Endothelial cell of umbilical vein (primary cell): ENCODE measurements at regions not wholly inside any gene's neighbourhood (a gene's known extent, or its start where the extent isn't known, plus 50 kb on each side); places are given as distances from the start of the nearest gene placed in this dataset.

Experiments
- BruUV-seq: library from RNA; stranded (reverse); fragments of 400-500 nt; replicated peaks from 2 replicates; lab custom pipeline; 2021; lab: Mats Ljungman, UMichigan
- CTCF ChIA-PET: fragments of 300-600, 350-600 bp; sonication (Branson Sonifier 250); formaldehyde crosslinking; loops from one replicate; lab custom pipeline; 2021; ENCODE audit warnings: antibody characterized with exemption, inconsistent platforms; lab: Charles Lee
- POLR2A ChIA-PET: fragments of 300-600, 350-600 bp; sonication (Branson Sonifier 250); formaldehyde crosslinking; loops from one replicate; lab custom pipeline; 2021; ENCODE audit warnings: antibody characterized with exemption, inconsistent platforms; lab: Charles Lee
- DNase-seq: peaks from one replicate; pipeline ENCODE4 v3.0.0-alpha.2; 2011; ENCODE audit warnings: low read depth, low spot score
- FAIRE-seq: peaks from 2 replicates; lab custom pipeline; 2011; peaks lifted over from hg19 to GRCh38; lab: Jason Lieb, UNC
- H2AFZ ChIP-seq: 2 replicates; pipeline ENCODE4 v1.6.0; 2012; ENCODE audit warnings: low read depth, low read length, control low read depth, inconsistent platforms
- H3K27ac ChIP-seq: 2 replicates; pipeline ENCODE4 v1.5.1; 2011; ENCODE audit warnings: low read depth, mild to moderate bottlenecking, control low read depth, low read length, moderate library complexity; ENCODE audit not compliant: insufficient read depth
- H3K27me3 ChIP-seq, 2 experiments: 2 replicates each; pipeline versions ENCODE4 v1.6.0 to v1.6.1; 2011; ENCODE audit warnings: low read length in 2 of 2, mixed read lengths in 1 of 2; ENCODE audit not compliant: control insufficient read depth in 2 of 2, insufficient read depth in 2 of 2
- H3K36me3 ChIP-seq, 2 experiments: 2 replicates in 1 of 2; 3 replicates in 1 of 2; pipeline ENCODE4 v1.5.1; 2011; ENCODE audit warnings: low read length in 2 of 2, mild to moderate bottlenecking in 1 of 2, moderate library complexity in 1 of 2; ENCODE audit not compliant: control insufficient read depth in 2 of 2, insufficient read depth in 2 of 2; ENCODE audit errors: extremely low read depth in 1 of 2
- H3K4me1 ChIP-seq: 3 replicates; pipeline ENCODE4 v1.5.1; 2011; ENCODE audit warnings: mild to moderate bottlenecking, low read length; ENCODE audit not compliant: control insufficient read depth, insufficient read depth; ENCODE audit errors: extremely low read depth
- H3K4me2 ChIP-seq: 2 replicates; pipeline ENCODE4 v1.6.1; 2011; ENCODE audit warnings: low read length, control low read depth, mixed read lengths; ENCODE audit not compliant: insufficient read depth
- H3K4me3 ChIP-seq, 3 experiments: fragments of 200-600 bp in 1 of 3; sonication (generic), shearing (Covaris generic) in 1 of 3; replicated peaks in 1 of 3; 2 replicates each; pipeline ENCODE4 v1.5.1; 2011 to 2016; ENCODE audit warnings: control low read depth in 3 of 3, low read length in 3 of 3, mild to moderate bottlenecking in 2 of 3, inconsistent platforms in 1 of 3, low read depth in 1 of 3, moderate library complexity in 1 of 3; ENCODE audit not compliant: insufficient read depth in 1 of 3
- H3K79me2 ChIP-seq: 2 replicates; pipeline ENCODE4 v1.6.0; 2012; ENCODE audit warnings: low read length, inconsistent platforms; ENCODE audit not compliant: control insufficient read depth, insufficient read depth
- H3K9ac ChIP-seq: replicated peaks from 2 replicates; pipeline ENCODE3; 2011; ENCODE audit warnings: low read length, control low read depth; ENCODE audit not compliant: insufficient read depth; ENCODE audit errors: extremely low read depth
- H3K9me1 ChIP-seq: replicated peaks from 3 replicates; pipeline ENCODE4 v1.6.0; 2011; ENCODE audit warnings: mild to moderate bottlenecking, low read length; ENCODE audit not compliant: control insufficient read depth, insufficient read depth; ENCODE audit errors: extremely low read depth
- H3K9me3 ChIP-seq: replicated peaks from 2 replicates; pipeline ENCODE4 v1.5.1; 2012; ENCODE audit warnings: low read length, inconsistent platforms; ENCODE audit not compliant: control insufficient read depth, insufficient read depth
- H4K20me1 ChIP-seq: replicated peaks from 2 replicates; pipeline ENCODE3; 2011; ENCODE audit warnings: mild to moderate bottlenecking, low read length; ENCODE audit not compliant: control insufficient read depth, insufficient read depth; ENCODE audit errors: extremely low read depth
- CTCF ChIP-seq, 2 donors: IDR thresholded peaks; 1 replicate in 1 of 2; 2 replicates in 1 of 2; pipeline ENCODE4 v1.5.1; 2011; ENCODE audit warnings: low read length in 2 of 2, mild to moderate bottlenecking in 2 of 2, moderate library complexity in 2 of 2, control low read depth in 1 of 2, inconsistent platforms in 1 of 2, low read depth in 1 of 2; ENCODE audit not compliant: insufficient read depth in 1 of 2; ENCODE audit errors: extremely low read depth in 1 of 2
- EZH2 ChIP-seq: IDR thresholded peaks from 2 replicates; pipeline ENCODE4 v1.6.1; 2012; ENCODE audit warnings: borderline replicate concordance, low read depth, mild to moderate bottlenecking, moderate library complexity, low read length, inconsistent platforms; ENCODE audit not compliant: severe bottlenecking
- FOS ChIP-seq: IDR thresholded peaks from 2 replicates; pipeline ENCODE4 v1.6.1; 2011; ENCODE audit warnings: mild to moderate bottlenecking, low read length, moderate library complexity, borderline replicate concordance; ENCODE audit not compliant: insufficient read depth
- GATA2 ChIP-seq: IDR thresholded peaks from 2 replicates; pipeline ENCODE4 v1.7.0; 2011; ENCODE audit warnings: low read depth, mild to moderate bottlenecking, moderate library complexity, mixed read lengths, low read length; ENCODE audit not compliant: insufficient read length, insufficient read depth
- JUN ChIP-seq: IDR thresholded peaks from 2 replicates; pipeline ENCODE4 v1.6.1; 2011; ENCODE audit warnings: borderline replicate concordance, low read depth; ENCODE audit not compliant: insufficient read length, insufficient read depth
- MYC ChIP-seq: IDR thresholded peaks from one replicate; pipeline ENCODE4 v1.6.1; 2011; ENCODE audit warnings: mild to moderate bottlenecking, low read depth, low read length
- POLR2A ChIP-seq: IDR thresholded peaks from 2 replicates; pipeline ENCODE4 v1.6.1; 2012; ENCODE audit warnings: low read depth, mild to moderate bottlenecking, control low read depth, low read length
- POLR2AphosphoS5 ChIP-seq: IDR thresholded peaks from 2 replicates; pipeline ENCODE4 v1.6.1; 2012; ENCODE audit warnings: low read depth, mild to moderate bottlenecking, control low read depth, low read length, moderate library complexity; ENCODE audit not compliant: insufficient read depth
- dilution Hi-C: fragments of 300-500 bp; cut with MboI; formaldehyde crosslinking; loops from one replicate; pipeline ENCODE4 v1.15.0; 2019; ENCODE audit warnings: low sequenced_read_pairs; ENCODE audit not compliant: extremely low pct_ligation_motif_present
- intact Hi-C: fragments of 100-400 bp; cut with micrococcal nuclease; formaldehyde crosslinking; loops from one replicate; pipeline ENCODE4 v1.10.0; 2022
- TF ChIP-seq, protein P1 (sequence below): IDR thresholded peaks from 2 replicates; pipeline ENCODE4 v1.6.1; 2011; ENCODE audit not compliant: insufficient read depth, insufficient read length

- H2AFZ ChIP-seq = no peak overlapping the region
- H3K27me3 ChIP-seq = no peaks in the 10 kb centered on the region
- TF ChIP-seq EZH2 (no peak), FOS (no peak), GATA2 (no peak)
- H3K27ac ChIP-seq = no peak overlapping the region
- no TSS peak for BruUV-seq
- dilution Hi-C loops = no loop called here
- intact Hi-C loops = no loop called here
- DNase-seq (no peak), FAIRE-seq (no peak)
- no peaks in the 10 kb centered on the region for H3K4me1 ChIP-seq
- no peak overlapping the region for H3K4me2 ChIP-seq
- H4K20me1 ChIP-seq = no peaks in the 10 kb centered on the region
- H3K36me3 ChIP-seq = no peaks in the 10 kb centered on the region
- H3K9ac ChIP-seq = no peak overlapping the region
- H3K9me1 ChIP-seq = no peaks in the 10 kb centered on the region
- no peaks in the 10 kb centered on the region for H3K79me2 ChIP-seq
- POLR2A ChIA-PET = no interaction called here
- CTCF ChIA-PET = interaction anchor here (1.0 to 3.6 kb wide), 5 partner anchors 10 to 122 kb away, joined by 3 to 21 read pairs (median 8); no protein-coding TSS in a partner anchor
- no peak overlapping the region for H3K4me3 ChIP-seq
- H3K9me3 ChIP-seq = no peaks in the 10 kb centered on the region
Observed at GRCh38 chr10:113441686-113442270, 111.1 kb upstream of the HABP2 start.

DNA sequence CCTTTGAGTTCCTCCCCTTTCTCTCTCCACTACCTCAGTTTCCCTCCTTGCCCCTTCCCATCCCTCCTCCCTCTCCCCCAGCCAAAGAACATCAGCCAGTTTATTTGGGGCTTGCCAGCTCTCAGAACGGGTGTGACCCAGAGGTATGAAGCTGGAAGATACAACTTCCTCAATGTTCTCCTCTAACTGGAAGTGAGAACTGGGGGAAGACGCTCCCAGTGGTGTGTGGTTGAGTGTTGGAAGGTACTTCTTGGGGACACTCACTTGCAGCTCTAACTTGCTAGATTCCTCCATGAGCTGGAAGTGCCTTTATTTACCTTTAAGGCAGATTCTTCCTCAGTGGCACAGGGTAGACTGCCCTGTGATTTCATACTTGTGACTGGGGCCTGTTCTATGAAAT lies 110.5 kb upstream of the HABP2 start:
- dilution Hi-C loops = no loop called here
- Histone ChIP-seq H3K27ac (no peak overlapping the region), H3K79me2 (no peaks in the 10 kb centered on the region), H3K9ac (no peak overlapping the region), H3K4me1 (no peaks in the 10 kb centered on the region), H3K4me3 (no peak overlapping the region), H4K20me1 (no peaks in the 10 kb centered on the region), H2AFZ (no peak overlapping the region), H3K9me1 (no peaks in the 10 kb centered on the region), H3K4me2 (no peak overlapping the region), H3K36me3 (no peaks in the 10 kb centered on the region), H3K27me3 (no peaks in the 10 kb centered on the region), H3K9me3 (no peaks in the 10 kb centered on the region)
- TF ChIP-seq POLR2AphosphoS5 (no peak), GATA2 (no peak), MYC (no peak), EZH2 (no peak), FOS (no peak), POLR2A (no peak), CTCF (IDR thresholded peaks at IDR 0.05; ENCODE audit: extremely low read depth in 1 of 2, insufficient read depth in 1 of 2, low read depth in 1 of 2, low read length in 2 of 2) (no peak), JUN (no peak)
- TF ChIP-seq, protein P1, sequence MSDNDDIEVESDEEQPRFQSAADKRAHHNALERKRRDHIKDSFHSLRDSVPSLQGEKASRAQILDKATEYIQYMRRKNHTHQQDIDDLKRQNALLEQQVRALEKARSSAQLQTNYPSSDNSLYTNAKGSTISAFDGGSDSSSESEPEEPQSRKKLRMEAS = no peak
- intact Hi-C loops = no loop called here
- ChIA-PET CTCF (interaction anchor here (1.0 to 3.6 kb wide), 5 partner anchors 10 to 121 kb away, joined by 3 to 21 read pairs (median 8); no protein-coding TSS in a partner anchor), POLR2A (no interaction called here)
- no TSS peak for BruUV-seq
- FAIRE-seq (no peak), DNase-seq (no peak)
